COLO668 (cell line): ENCODE measurements at regions not wholly inside any gene's neighbourhood (a gene's known extent, or its start where the extent isn't known, plus 50 kb on each side); places are given as distances from the start of the nearest gene placed in this dataset.

Experiments
- DNase-seq: peaks from one replicate; lab custom pipeline; 2025; ENCODE audit not compliant: unreplicated experiment; lab: John Stamatoyannopoulos, UW

- DNase-seq = no peak
Measured at GRCh38 chr9:31071606-31072286, 1312.7 kb upstream of the ACO1 start.

GRCh38 chr9:31078175-31078574 is 1306.3 kb upstream of the ACO1 start:
- no peak for DNase-seq

- no peak for DNase-seq
Measured at GRCh38 chr9:31084350-31084749, 1300.1 kb upstream of the ACO1 start.

- no peak for DNase-seq
Measured at GRCh38 chr9:31089549-31090221, 1294.8 kb upstream of the ACO1 start.

DNA sequence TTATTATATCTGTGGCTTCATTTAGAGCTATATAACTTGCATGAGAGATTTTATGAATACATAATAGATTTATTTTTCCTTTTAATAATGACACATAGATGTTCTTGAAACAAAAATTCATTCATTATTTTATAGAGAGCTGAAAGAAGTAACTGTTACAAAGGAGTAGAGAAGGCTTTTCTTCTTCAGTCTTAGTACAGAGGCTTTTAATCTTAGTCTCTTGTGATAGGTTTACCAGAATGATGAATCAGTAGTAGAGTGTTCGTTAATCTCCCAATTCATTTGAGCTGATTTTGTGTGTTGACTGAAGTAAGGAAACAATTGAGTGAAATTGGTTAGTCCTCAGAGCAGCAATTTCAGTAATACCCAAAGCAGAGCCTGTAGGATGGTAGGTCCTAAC is 1284.1 kb upstream of the ACO1 start:
- DNase-seq = no peak

GRCh38 chr9:31103836-31104235 is 1280.6 kb upstream of the ACO1 start:
- no peak for DNase-seq

DNA sequence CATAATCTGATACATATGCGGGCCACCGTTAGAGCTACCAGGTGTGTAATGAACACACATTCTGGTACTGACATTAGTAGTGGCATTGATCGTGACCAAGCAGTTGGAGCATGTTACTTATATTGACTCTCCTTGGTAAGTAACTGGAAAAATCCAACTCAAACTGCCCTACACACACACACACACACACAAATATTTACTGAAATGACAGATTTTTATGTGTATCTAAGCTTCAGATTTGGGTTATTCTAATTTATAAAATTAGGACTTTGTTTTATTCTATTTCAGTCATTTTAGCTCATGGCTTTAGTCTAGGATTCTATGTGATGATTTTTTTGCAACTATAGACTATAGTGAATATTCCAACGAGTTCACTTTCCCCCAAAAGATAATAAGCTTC is 1280.2 kb upstream of the ACO1 start:
- DNase-seq = no peak

DNA sequence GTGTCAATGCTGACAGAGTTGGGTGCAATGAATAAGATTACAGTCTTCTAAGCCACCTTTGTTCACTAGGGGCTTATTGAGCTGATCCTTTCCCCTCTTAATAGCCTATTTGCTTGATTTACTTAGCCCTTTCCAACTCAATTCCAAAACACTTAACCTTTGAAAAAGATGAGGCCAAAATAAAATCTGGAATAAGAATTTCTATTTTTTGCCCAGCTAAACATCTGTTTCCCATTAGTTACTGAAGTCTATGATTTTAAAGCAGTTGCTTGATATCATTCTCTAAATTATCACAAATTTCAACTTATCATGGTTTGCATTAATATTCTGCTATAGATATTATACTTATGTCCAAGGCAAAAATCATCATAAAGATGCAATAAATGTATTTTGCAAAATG is 1272.0 kb upstream of the ACO1 start:
- no peak for DNase-seq

- DNase-seq = no peak
Measured at GRCh38 chr9:31114346-31114745, 1270.1 kb upstream of the ACO1 start.

GRCh38 chr9:31119890-31120454 is 1264.5 kb upstream of the ACO1 start:
- DNase-seq = peak; percentile 18

- DNase-seq = no peak
Measured at GRCh38 chr9:31124389-31124788, 1260.1 kb upstream of the ACO1 start.

- no peak for DNase-seq
Measured at GRCh38 chr9:31135567-31135966, 1248.9 kb upstream of the ACO1 start.

- DNase-seq = no peak
Measured at GRCh38 chr9:31136524-31136923, 1247.9 kb upstream of the ACO1 start.

GRCh38 chr9:31137176-31138160 is 1247.0 kb upstream of the ACO1 start:
- DNase-seq = no peak

DNA sequence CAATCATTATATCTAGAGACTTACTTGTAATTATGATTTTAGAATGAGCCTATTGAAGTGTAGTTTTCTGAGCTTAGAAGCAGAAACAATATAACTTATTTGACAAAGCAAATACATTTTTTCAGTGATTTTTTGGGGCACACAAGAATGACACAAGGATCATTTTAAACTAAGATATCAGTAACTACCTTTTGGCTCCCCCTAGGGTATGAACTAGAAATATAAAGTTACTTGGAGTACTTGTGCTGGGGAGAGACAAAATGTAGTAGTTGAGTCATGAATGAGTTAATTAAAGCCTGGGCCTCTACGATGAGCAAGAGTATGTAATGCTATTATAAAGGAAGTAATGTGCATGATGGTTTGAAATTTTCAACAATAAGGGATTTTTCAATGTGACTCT is 1244.1 kb upstream of the ACO1 start:
- no peak for DNase-seq

GRCh38 chr9:31142456-31142855 is 1242.0 kb upstream of the ACO1 start:
- no peak for DNase-seq

DNA sequence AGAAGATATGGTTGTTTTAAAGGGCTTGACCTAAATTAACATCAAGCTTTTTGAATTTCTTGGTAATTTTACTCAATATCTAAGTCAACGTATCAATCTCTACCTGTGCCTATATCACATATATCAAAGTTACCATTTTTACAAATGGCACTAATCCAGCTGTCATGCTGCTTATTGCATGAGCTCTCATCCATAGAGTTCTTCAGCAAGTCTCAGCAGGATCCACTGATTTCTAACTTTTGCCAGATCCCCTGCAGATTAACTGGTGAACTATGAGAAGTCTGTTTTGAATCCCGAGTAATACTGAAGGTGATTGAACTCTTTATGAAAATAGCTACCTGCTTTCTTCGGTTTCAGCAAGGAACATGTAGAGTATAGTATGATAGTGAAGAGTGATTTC is 1239.8 kb upstream of the ACO1 start:
- DNase-seq = no peak

DNA sequence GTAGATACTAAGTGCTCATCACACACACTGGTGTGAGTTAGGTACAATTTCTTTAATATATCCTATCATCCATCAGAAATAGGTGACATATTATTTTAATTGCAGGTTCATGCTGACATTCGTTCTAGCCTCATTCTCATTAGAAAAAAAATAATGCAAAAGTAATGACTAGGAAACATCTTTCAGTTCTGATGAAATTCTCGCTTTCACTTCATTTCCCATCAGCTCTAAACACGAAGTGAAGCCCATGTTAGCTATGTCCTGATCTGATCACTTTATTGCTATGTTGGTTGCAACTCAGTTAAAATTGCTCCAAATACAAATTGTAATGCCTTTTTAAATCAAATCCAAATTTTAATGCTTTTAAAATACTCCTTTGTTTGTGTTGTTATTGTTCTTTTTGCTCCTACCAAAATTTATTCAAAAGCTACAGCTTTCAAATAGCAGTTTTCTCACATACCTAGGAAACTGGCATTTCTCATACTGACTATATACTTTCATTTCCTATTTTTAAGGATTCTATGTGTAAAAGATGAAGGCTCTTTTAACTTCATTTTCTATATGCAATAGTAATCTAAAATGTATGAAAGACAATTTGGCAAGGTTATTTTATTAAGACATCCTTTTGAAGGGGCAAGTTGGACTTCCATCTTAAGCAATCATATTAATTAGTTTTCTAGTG is 1237.8 kb upstream of the ACO1 start:
- DNase-seq = no peak

- no peak for DNase-seq
Measured at GRCh38 chr9:31153250-31153840, 1231.1 kb upstream of the ACO1 start.

DNA sequence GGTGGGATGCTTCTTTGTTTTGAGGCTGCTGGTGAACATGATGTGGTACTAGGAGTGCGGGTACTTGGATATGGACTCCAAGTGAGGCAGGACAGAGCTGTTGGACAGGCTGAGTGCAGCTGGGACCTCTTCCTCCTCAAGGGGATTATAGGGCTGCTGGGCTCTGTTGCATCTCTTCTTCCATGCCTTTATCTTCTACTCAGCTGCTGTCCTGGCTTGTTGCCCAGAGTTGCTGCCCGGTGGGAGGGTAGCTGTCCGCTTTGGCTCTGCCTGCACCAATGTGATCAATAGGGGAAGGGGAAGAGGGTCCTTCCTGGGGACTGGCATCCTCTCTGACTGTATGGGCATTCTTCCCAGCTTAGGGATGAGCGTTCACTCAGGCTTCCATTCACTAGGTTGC is 1217.9 kb upstream of the ACO1 start:
- DNase-seq = no peak
